Neural progenitor cell (in vitro differentiated cells): ENCODE measurements at regions not wholly inside any gene's neighbourhood (a gene's known extent, or its start where the extent isn't known, plus 50 kb on each side); places are given as distances from the start of the nearest gene placed in this dataset.

Experiments used
- DNase-seq: peaks from one replicate; pipeline ENCODE4 v3.0.0-alpha.2; 2016; ENCODE audit warnings: low spot score
- H2AFZ ChIP-seq: fragments of 200-600 bp; sonication (generic); replicated peaks from 2 replicates; pipeline ENCODE4 v1.6.1; 2016; ENCODE audit warnings: antibody characterized with exemption
- H3F3A ChIP-seq: fragments of 200-600 bp; sonication (generic); 2 replicates; pipeline ENCODE4 v1.6.1; 2016; ENCODE audit warnings: antibody characterized with exemption, low read depth
- H3K27ac ChIP-seq: fragments of 200-600 bp; sonication (generic); 2 replicates; pipeline ENCODE4 v1.5.1; 2016; ENCODE audit warnings: mild to moderate bottlenecking
- H3K27me3 ChIP-seq: fragments of 200-600 bp; sonication (generic); 2 replicates; pipeline ENCODE4 v1.6.1; 2016; ENCODE audit warnings: mild to moderate bottlenecking, moderate library complexity
- H3K36me3 ChIP-seq: fragments of 200-600 bp; sonication (generic); 2 replicates; pipeline ENCODE4 v1.5.1; 2016
- H3K4me1 ChIP-seq: fragments of 200-600 bp; sonication (generic); 2 replicates; pipeline ENCODE4 v1.6.1; 2016; ENCODE audit warnings: mixed run types
- H3K4me2 ChIP-seq: fragments of 200-600 bp; sonication (generic); 2 replicates; pipeline ENCODE4 v1.6.1; 2016
- H3K4me3 ChIP-seq: fragments of 200-600 bp; sonication (generic); 2 replicates; pipeline ENCODE4 v1.5.1; 2016
- H3K79me2 ChIP-seq: fragments of 200-600 bp; sonication (generic); 2 replicates; pipeline ENCODE4 v1.6.1; 2016; ENCODE audit warnings: low read depth
- H3K9ac ChIP-seq: fragments of 200-600 bp; sonication (generic); 2 replicates; pipeline ENCODE4 v1.6.1; 2016
- H3K9me3 ChIP-seq: fragments of 200-600 bp; sonication (generic); 2 replicates; pipeline ENCODE4 v1.5.1; 2016; ENCODE audit warnings: low read depth
- H4K20me1 ChIP-seq: fragments of 200-600 bp; sonication (generic); 2 replicates; pipeline ENCODE4 v1.6.1; 2016; ENCODE audit warnings: low read depth
- H3K27ac Mint-ChIP-seq: 3 replicates; pipeline ENCODE4 v1.8.0; 2021; ENCODE audit warnings: mixed read lengths
- H3K27me3 Mint-ChIP-seq: 2 replicates; pipeline ENCODE4 v1.8.0; 2022; ENCODE audit warnings: low read depth, mild to moderate bottlenecking, inconsistent platforms, moderate library complexity, mixed read lengths; ENCODE audit not compliant: insufficient read depth
- H3K36me3 Mint-ChIP-seq: 3 replicates; pipeline ENCODE4 v1.8.0; 2021; ENCODE audit warnings: mixed read lengths
- H3K4me1 Mint-ChIP-seq: 3 replicates; pipeline ENCODE4 v1.8.0; 2021; ENCODE audit warnings: mixed read lengths
- H3K4me3 Mint-ChIP-seq: 3 replicates; pipeline ENCODE4 v1.8.0; 2021; ENCODE audit warnings: mild to moderate bottlenecking, moderate library complexity, mixed read lengths
- H3K9me3 Mint-ChIP-seq: 3 replicates; pipeline ENCODE4 v1.8.0; 2020; ENCODE audit warnings: mixed read lengths
- CTCF ChIP-seq: fragments of 200-600 bp; sonication (generic); IDR thresholded peaks from 2 replicates; pipeline ENCODE4 v1.5.1; 2017; ENCODE audit warnings: antibody characterized with exemption, mild to moderate bottlenecking
- EZH2 ChIP-seq: fragments of 200-600 bp; sonication (generic); IDR thresholded peaks from 2 replicates; pipeline ENCODE4 v1.6.1; 2017; ENCODE audit warnings: antibody characterized with exemption, mild to moderate bottlenecking, moderate library complexity
- EZH2phosphoT487 ChIP-seq: fragments of 200-600 bp; sonication (generic); IDR thresholded peaks from 2 replicates; pipeline ENCODE4 v1.6.1; 2017; ENCODE audit warnings: antibody characterized with exemption

GRCh38 chr4:13126976-13127910 is 356.9 kb downstream of the RAB28 start:
- Mint-ChIP-seq H3K9me3 (no peaks in the 10 kb centered on the region), H3K27me3 (no peaks in the 10 kb centered on the region), H3K4me3 (no peak overlapping the region), H3K4me1 (no peaks in the 10 kb centered on the region), H3K27ac (no peak overlapping the region), H3K36me3 (no peaks in the 10 kb centered on the region)
- H3K36me3 ChIP-seq: no peaks in the 10 kb centered on the region
- H4K20me1 ChIP-seq: no peaks in the 10 kb centered on the region
- no peaks in the 10 kb centered on the region for H3F3A ChIP-seq
- TF ChIP-seq EZH2phosphoT487 (no peak), EZH2 (no peak), CTCF (no peak)
- H3K4me1 ChIP-seq: no peaks in the 10 kb centered on the region
- H3K27me3 ChIP-seq: no peaks in the 10 kb centered on the region
- no peak for DNase-seq
- no peaks in the 10 kb centered on the region for H3K9me3 ChIP-seq
- no peak overlapping the region for H2AFZ ChIP-seq
- no peak overlapping the region for H3K27ac ChIP-seq
- H3K4me2 ChIP-seq: no peak overlapping the region
- H3K4me3 ChIP-seq: no peak overlapping the region
- H3K79me2 ChIP-seq: no peaks in the 10 kb centered on the region
- no peak overlapping the region for H3K9ac ChIP-seq

DNA sequence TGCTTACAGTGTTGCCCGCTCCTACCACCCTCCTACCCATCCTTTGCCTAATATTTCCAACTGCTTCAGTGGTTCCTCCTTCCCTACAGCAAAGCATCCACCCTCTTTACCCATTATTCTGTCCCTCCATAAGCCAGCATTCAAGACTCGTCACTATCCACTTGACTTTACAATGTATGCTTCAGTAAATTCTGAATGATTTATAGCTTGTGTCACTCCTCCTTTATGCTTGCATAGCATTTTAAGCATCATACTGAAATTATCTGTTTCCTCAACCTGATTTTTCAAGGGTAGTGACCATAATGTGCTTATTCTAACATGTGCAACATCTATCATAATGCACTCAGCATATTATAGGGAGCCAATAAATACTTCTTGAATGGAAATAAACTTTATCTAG is 365.5 kb downstream of the RAB28 start:
- H3K27ac Mint-ChIP-seq: no peak overlapping the region
- H3K36me3 Mint-ChIP-seq: no peaks in the 10 kb centered on the region
- no peak overlapping the region for H2AFZ ChIP-seq
- no peaks in the 10 kb centered on the region for H3K79me2 ChIP-seq
- no peaks in the 10 kb centered on the region for H3K36me3 ChIP-seq
- no peak overlapping the region for H3K4me3 Mint-ChIP-seq
- H3K27me3 Mint-ChIP-seq: no peaks in the 10 kb centered on the region
- H3K4me2 ChIP-seq: no peak overlapping the region
- H3K9ac ChIP-seq: no peak overlapping the region
- H3K4me3 ChIP-seq: no peak overlapping the region
- no peaks in the 10 kb centered on the region for H3K9me3 ChIP-seq
- H3K9me3 Mint-ChIP-seq: no peaks in the 10 kb centered on the region
- H3K27me3 ChIP-seq: no peaks in the 10 kb centered on the region
- no peaks in the 10 kb centered on the region for H3K4me1 Mint-ChIP-seq
- no peaks in the 10 kb centered on the region for H4K20me1 ChIP-seq
- TF ChIP-seq EZH2 (no peak), CTCF (no peak), EZH2phosphoT487 (no peak)
- no peaks in the 10 kb centered on the region for H3K4me1 ChIP-seq
- H3K27ac ChIP-seq: no peak overlapping the region
- H3F3A ChIP-seq: no peaks in the 10 kb centered on the region
- no peak for DNase-seq

DNA sequence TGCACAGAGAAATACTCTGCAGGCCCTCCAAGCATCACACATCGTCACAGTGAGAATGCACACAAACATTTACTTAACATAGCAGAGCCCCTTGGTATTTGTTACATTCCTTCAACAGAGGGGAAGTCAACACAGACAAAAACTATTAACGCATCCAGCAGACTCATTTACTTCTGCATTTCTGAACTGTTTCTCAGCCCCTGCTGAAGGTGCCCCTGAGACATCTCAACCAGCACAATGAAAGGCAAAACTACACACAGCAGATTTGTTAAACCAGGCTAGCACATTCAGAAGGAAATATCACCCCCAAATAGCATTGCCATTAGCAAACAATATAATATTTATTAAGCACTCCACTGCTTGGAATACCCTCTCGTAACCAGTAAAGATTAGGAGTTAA is 367.0 kb downstream of the RAB28 start:
- Histone ChIP-seq H3K9me3 (no peaks in the 10 kb centered on the region), H4K20me1 (no peaks in the 10 kb centered on the region), H3K4me1 (no peaks in the 10 kb centered on the region), H3K4me3 (no peak overlapping the region), H2AFZ (no peak overlapping the region), H3K4me2 (no peak overlapping the region), H3K9ac (no peak overlapping the region), H3K79me2 (no peaks in the 10 kb centered on the region), H3K36me3 (no peaks in the 10 kb centered on the region), H3K27me3 (no peaks in the 10 kb centered on the region), H3F3A (no peaks in the 10 kb centered on the region), H3K27ac (no peak overlapping the region)
- no peak for DNase-seq
- Mint-ChIP-seq H3K9me3 (no peaks in the 10 kb centered on the region), H3K36me3 (no peaks in the 10 kb centered on the region), H3K27me3 (no peaks in the 10 kb centered on the region), H3K4me1 (no peaks in the 10 kb centered on the region), H3K27ac (no peak overlapping the region), H3K4me3 (no peak overlapping the region)
- TF ChIP-seq EZH2phosphoT487 (no peak), EZH2 (no peak), CTCF (no peak)
